SJSA1 (cell line): ENCODE measurements at regions not wholly inside any gene's neighbourhood (a gene's known extent, or its start where the extent isn't known, plus 50 kb on each side); places are given as distances from the start of the nearest gene placed in this dataset.

Experiments used
- DNase-seq, 2 experiments: peaks; one replicate each; pipeline ENCODE4 v3.0.0-alpha.2; 2015 to 2020; ENCODE audit warnings: low spot score in 2 of 2, low read depth in 1 of 2
- H3K27ac ChIP-seq: fragments of 250-450 bp; sonication (Bioruptor Pico); 2 replicates; pipeline ENCODE4 v1.5.1; 2020; ENCODE audit warnings: mild to moderate bottlenecking, moderate library complexity
- H3K27me3 ChIP-seq: fragments of 250-450 bp; sonication (Bioruptor Pico); replicated peaks from 2 replicates; pipeline ENCODE4 v1.5.1; 2020; ENCODE audit warnings: mild to moderate bottlenecking, moderate library complexity
- H3K36me3 ChIP-seq: fragments of 250-450 bp; sonication (Bioruptor Pico); 2 replicates; pipeline ENCODE4 v1.5.1; 2020; ENCODE audit warnings: mild to moderate bottlenecking
- H3K4me1 ChIP-seq: fragments of 250-450 bp; sonication (Bioruptor Pico); replicated peaks from 2 replicates; pipeline ENCODE4 v1.6.1; 2021; ENCODE audit warnings: mild to moderate bottlenecking
- H3K4me3 ChIP-seq: fragments of 250-450 bp; sonication (Bioruptor Pico); 2 replicates; pipeline ENCODE4 v1.5.1; 2020; ENCODE audit warnings: mild to moderate bottlenecking
- H3K9me3 ChIP-seq: fragments of 250-450 bp; sonication (Bioruptor Pico); replicated peaks from 2 replicates; pipeline ENCODE4 v1.5.1; 2020; ENCODE audit warnings: mild to moderate bottlenecking

DNA sequence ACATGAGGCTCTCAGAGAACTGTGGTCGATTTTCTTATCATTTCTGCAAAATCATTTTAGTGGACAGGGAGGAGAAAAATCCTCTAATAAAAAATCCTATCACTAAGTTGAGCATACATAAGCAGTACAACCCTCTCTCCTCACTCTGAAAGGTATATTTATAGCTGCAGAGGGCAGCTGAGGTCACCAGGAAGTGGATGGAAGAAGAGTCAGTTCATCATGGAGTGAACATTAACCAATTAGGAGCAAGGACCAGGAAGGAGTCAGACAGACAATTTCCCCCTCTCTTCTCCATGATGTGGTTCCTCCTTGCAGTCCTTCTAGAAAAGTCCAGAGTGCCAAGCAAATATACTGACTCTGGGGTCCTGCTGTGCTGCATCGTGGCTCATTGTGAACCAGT, 253.7 kb downstream of the TOX3 start:
- Histone ChIP-seq H3K4me3 (no peak overlapping the region), H3K36me3 (no peaks in the 10 kb centered on the region), H3K9me3 (no peaks in the 10 kb centered on the region), H3K27me3 (no peaks in the 10 kb centered on the region), H3K4me1 (no peaks in the 10 kb centered on the region), H3K27ac (no peak overlapping the region)
- no peak for DNase-seq

DNA sequence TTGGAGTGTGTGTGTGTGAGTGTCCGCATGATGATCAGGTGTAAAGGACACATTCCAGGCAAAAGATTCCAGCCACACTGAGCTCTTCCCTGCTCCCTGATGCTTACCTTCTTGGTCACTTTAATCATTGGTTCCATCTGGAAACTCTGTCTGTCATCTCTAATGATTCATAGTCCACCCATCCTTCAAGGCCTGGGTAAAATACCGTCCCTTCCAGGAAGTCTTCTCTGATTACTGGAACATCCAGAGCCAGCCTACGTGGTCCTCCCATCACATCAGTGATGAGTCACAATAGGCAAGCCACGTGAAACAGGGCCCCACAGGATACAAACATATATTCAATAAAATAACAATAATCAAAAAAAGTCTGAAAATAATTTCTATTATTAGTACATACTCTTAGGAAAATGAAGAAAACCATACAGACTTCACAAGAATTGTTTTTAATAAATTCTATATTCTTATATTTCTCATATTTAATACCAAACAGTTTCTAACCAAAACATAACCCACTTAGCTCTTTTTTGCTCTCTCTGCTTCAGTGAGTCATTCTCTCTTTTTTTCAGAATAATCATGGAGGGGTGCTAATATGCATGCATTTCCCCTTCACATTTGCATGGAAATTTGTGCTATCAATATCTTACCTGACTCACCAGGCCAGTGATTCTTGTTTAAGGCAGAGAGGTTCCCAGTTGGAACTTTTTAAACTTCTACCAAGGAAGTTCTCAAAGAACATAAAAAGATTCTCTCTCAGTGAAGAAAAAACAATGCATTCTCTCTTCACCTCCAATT, 263.2 kb downstream of the TOX3 start:
- no peaks in the 10 kb centered on the region for H3K27me3 ChIP-seq
- H3K36me3 ChIP-seq, result no peaks in the 10 kb centered on the region
- no peaks in the 10 kb centered on the region for H3K4me1 ChIP-seq
- H3K9me3 ChIP-seq, result no peaks in the 10 kb centered on the region; the same call in 1 of the 2 replicates
- no peak for DNase-seq
- H3K4me3 ChIP-seq, result no peak overlapping the region
- no peak overlapping the region for H3K27ac ChIP-seq

DNA sequence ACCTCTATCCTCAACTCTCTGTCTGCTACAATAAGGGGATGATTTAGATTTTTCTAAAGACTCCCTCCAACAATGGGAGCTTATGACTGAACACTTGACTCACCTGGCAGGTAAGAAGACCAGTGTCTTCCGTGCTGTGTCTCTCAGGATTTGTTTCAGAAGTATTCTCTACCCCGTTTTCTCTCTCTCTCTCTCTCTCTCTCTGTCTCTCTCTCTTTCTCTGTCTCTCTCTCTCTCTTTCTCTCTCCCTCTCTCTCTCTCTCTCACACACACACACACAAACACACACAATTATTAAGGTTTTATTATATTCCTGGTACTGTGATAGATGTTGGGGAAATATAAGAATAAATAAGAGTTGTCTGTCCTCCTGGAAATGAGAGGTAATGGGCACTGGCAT, 263.9 kb downstream of the TOX3 start:
- no peaks in the 10 kb centered on the region for H3K36me3 ChIP-seq

DNA sequence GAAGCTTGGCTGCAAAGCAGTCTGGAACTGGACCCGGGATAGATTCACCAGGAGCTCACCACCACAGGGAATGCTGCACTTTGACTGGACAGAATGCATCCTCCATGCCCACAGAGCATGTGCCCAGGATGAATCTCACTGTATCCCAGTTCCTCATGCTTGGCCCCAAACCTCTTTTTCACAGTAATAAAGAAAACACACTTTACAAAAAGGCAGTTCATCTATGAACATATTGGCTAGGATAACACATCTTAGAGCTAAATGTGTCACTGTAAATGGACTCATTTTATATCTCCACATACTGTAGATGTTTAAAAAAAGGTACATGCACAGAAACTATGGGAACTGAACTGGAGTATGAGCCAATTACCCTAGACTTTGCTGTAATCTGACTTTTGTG, 266.9 kb downstream of the TOX3 start:
- H3K27me3 ChIP-seq, result no peaks in the 10 kb centered on the region
- no peak for DNase-seq
- no peaks in the 10 kb centered on the region for H3K4me1 ChIP-seq
- no peaks in the 10 kb centered on the region for H3K36me3 ChIP-seq
- H3K27ac ChIP-seq, result no peak overlapping the region
- no peak overlapping the region for H3K4me3 ChIP-seq
- no peaks in the 10 kb centered on the region for H3K9me3 ChIP-seq

More for the DNA sequence above, 263.9 kb downstream of the TOX3 start:
- H3K4me3 ChIP-seq, result no peak overlapping the region
- no peaks in the 10 kb centered on the region for H3K27me3 ChIP-seq
- H3K9me3 ChIP-seq, result no peaks in the 10 kb centered on the region; the same call in 1 of the 2 replicates
- H3K4me1 ChIP-seq, result no peaks in the 10 kb centered on the region
- DNase-seq, result no peak
- no peak overlapping the region for H3K27ac ChIP-seq

DNA sequence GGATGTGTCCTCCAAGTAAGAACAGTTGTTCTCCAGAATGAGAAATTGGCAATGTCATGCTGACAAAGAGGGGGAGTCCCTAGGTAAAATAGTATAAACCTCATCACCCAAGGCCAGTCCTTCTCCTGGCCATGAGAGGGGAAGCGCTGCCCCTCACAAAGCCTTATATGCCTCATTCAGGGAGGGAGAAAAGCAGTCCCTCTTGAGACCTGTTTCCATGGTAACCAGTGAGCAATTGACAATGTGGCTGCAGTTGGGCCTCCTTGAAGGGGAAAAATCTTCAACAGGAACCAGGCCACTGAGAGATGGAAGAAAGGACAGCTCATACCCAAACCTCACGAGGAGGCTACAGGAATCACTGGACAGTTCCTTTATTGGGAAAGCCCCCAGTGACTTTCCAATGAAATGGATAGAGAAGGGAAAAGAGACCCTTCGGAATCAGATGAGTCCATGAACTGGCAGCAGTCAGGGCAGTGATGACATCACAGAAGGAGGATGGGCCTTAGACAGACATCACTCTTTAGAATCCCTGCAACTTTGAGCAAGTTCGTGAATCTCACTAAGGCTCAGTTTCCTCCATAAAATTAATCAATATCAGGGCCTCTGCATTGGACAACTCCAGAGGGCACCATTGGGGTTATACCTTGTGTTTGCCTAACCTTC, 275.7 kb downstream of the TOX3 start:
- H3K4me3 ChIP-seq, result no peak overlapping the region
- no peak for DNase-seq
- no peak overlapping the region for H3K27ac ChIP-seq
- H3K27me3 ChIP-seq, result no peaks in the 10 kb centered on the region
- H3K4me1 ChIP-seq, result no peaks in the 10 kb centered on the region
- no peaks in the 10 kb centered on the region for H3K9me3 ChIP-seq
- H3K36me3 ChIP-seq, result no peaks in the 10 kb centered on the region

DNA sequence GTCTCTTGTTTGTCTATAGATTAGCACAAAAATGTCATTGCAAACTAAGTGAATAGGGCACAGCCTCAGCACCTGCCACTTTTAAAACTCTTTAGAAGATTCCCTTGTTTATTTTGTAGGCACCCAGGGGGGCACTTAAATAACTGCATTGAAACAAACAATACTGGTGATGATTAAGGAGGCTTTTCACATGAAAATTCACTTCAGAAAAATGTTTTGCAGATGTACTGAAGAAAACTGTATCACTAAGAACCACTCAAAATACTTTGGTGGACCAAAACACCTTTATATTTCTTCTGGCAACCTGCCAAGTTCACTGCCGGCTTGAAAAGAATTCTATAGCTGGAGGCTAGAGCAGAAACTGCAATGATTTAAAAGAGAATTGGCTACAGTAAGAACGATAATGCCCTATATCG, 281.5 kb downstream of the TOX3 start:
- Histone ChIP-seq H3K36me3 (no peaks in the 10 kb centered on the region), H3K27ac (no peak overlapping the region), H3K27me3 (no peaks in the 10 kb centered on the region), H3K9me3 (no peaks in the 10 kb centered on the region), H3K4me1 (no peaks in the 10 kb centered on the region), H3K4me3 (no peak overlapping the region)
- DNase-seq, result no peak

DNA sequence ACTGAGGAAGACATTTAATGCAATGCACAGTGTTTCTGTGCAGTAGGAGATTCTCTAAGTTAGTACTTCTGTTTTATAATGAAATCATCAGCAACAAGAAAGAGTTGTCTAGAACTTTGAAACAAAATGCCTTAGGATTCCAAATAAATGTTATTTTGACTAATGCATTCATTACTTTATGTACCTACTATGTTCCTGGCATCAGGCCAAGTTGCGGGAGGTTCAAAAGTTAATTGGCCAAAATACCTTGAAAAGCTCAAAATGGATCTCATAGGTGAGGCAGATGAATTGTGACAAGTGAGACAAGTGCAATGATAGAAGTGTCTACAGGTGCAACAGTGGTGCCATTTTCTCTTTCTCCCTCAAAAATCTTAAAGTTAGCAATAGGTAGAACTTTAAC, 289.4 kb downstream of the TOX3 start:
- H3K4me1 ChIP-seq, result no peaks in the 10 kb centered on the region
- no peaks in the 10 kb centered on the region for H3K27me3 ChIP-seq
- H3K36me3 ChIP-seq, result no peaks in the 10 kb centered on the region
- DNase-seq, result no peak
- no peak overlapping the region for H3K27ac ChIP-seq
- H3K4me3 ChIP-seq, result no peak overlapping the region
- no peaks in the 10 kb centered on the region for H3K9me3 ChIP-seq

DNA sequence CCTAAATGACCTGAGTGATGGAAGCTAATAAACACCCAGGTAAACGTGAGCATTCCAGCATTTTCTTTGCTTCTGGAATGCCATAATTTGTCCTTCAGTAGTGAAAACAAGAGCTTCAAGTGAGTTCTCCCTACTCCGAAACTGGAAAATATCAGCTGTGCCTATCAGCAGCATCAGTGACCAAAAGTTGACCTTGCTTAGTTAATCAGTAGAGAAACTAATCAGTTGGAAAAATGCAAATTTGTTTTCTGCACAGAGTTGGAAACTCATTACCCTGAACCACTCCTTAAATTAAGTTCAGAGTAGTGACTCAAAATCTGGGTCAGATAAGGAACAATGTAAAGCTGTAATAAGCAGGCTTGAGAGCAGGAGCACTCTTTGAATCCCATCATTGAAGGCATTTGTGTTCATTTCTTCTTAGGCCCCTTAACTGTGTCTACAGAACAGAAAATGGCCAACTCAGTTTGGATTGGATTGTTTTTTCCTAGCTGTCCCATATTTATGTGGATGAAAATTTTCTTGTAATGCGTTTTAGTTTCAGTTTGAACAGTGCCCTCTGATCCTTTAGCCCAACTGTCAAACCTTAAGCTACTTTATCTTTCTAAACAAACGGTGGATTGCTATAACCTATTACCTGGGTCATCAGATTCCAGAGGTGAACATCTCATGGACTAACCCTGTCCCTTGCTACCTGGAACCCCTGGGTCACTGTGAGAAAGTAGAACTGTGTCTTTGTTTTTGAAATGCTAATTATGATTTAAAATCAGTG, 290.4 kb downstream of the TOX3 start:
- Histone ChIP-seq H3K4me1 (no peaks in the 10 kb centered on the region), H3K4me3 (no peak overlapping the region), H3K27me3 (no peaks in the 10 kb centered on the region), H3K36me3 (no peaks in the 10 kb centered on the region), H3K27ac (no peak overlapping the region), H3K9me3 (no peaks in the 10 kb centered on the region)
- DNase-seq, result no peak

DNA sequence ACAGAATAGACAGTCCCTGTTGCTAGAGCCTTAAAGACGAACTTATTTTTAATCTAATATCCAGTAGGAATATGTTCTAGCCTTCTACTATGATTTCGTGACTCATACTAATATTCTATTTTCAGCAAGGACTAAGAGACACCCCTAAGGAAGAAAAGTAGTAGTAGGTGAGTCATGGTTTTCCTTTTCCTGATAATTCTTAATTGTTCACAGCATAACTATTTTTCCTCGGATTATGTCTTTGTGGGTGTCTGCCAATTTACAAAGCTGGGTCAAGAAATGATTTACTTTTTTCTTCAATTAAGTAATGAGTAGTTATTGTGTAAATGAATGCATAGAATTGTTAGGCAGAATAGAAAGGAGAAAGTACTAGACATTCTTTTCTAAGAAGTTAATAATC, 292.2 kb downstream of the TOX3 start:
- Histone ChIP-seq H3K36me3 (no peaks in the 10 kb centered on the region), H3K4me1 (no peaks in the 10 kb centered on the region), H3K4me3 (no peak overlapping the region), H3K9me3 (no peaks in the 10 kb centered on the region), H3K27me3 (no peaks in the 10 kb centered on the region), H3K27ac (no peak overlapping the region)
- no peak for DNase-seq

DNA sequence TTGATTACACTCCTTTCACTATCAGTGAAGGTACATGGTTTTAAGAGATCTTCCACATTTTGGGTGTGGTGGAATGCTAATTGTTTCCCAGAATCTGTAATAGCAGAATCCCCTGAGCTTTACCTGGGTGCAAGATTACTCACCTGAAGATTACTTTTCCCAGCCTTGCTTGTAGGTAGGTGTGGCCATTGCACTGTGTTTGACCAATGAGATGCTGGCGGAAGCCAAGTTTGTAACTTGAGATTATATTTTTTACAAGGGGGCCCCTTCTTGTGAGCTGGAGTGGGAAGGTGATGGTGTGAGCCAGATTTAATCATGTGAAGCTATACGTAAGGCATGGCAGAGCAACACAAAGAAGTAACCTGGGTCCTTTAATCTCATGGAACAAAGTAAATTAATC, 294.3 kb downstream of the TOX3 start:
- no peak for DNase-seq
- no peaks in the 10 kb centered on the region for H3K9me3 ChIP-seq
- H3K4me1 ChIP-seq, result no peaks in the 10 kb centered on the region
- H3K27ac ChIP-seq, result no peak overlapping the region
- no peaks in the 10 kb centered on the region for H3K36me3 ChIP-seq
- no peak overlapping the region for H3K4me3 ChIP-seq
- H3K27me3 ChIP-seq, result no peaks in the 10 kb centered on the region

DNA sequence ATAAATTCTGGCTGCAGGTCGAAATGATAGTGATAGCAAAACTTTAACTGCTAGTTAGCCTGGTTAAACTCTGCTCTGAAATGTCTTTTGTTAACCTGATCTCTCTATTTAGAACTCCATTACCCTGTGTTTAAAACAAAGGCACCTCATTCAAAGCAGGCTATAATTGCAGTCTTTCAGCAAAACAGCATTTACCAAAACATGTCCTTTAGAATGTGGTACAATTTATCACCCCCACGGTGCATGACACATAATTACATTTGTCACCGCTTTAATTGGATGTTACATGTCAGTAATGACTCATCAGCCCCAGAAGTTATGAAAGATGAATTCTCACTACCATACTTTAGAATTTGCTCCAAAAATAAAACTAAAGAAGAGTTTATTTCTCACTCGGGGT, 295.4 kb downstream of the TOX3 start:
- H3K27ac ChIP-seq, result no peak overlapping the region
- H3K36me3 ChIP-seq, result no peaks in the 10 kb centered on the region
- DNase-seq, result no peak
- no peaks in the 10 kb centered on the region for H3K27me3 ChIP-seq
- no peaks in the 10 kb centered on the region for H3K4me1 ChIP-seq
- no peaks in the 10 kb centered on the region for H3K9me3 ChIP-seq
- no peak overlapping the region for H3K4me3 ChIP-seq

DNA sequence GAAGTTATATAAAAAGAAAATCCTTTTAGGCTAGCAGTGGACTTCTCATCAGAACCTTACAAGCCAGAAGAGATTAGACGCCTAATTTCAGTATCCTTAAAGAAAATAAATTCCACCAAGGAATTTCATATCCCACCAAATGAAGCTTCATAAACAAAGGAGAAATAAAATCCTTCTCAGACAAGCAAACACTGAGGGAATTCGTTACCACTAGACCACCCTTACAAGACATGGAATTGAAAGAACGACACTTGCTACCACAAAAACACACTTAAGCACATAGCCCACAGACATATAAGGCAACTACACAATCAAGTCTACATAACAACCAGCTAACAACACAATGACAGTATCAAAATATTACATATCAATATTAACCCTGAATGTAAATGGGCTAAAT, 299.2 kb downstream of the TOX3 start:
- no peak for DNase-seq
- Histone ChIP-seq H3K4me3 (no peak overlapping the region), H3K27me3 (no peaks in the 10 kb centered on the region), H3K9me3 (no peaks in the 10 kb centered on the region), H3K36me3 (no peaks in the 10 kb centered on the region), H3K27ac (no peak overlapping the region), H3K4me1 (no peaks in the 10 kb centered on the region)

DNA sequence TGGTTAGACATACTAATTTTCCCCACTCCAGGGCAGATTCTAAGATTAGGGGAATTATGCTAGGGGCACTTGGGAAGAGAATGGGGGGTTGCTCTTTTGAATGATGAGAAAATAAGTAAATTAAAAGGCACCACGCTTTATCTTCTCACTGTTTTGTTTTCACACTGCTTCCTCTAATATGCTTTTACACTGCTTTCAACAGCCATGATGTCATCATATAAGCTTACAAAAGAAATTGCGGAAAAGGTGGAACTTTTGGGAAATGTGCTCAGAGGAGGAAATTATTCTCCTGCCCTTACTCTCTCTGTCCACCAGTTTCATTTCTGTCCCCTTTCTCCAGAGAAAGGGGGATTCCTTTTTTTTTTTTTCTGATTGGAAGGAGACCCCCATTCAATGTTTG, 308.2 kb downstream of the TOX3 start:
- H3K9me3 ChIP-seq, result no peaks in the 10 kb centered on the region
- H3K4me3 ChIP-seq, result no peak overlapping the region
- no peaks in the 10 kb centered on the region for H3K4me1 ChIP-seq
- H3K27ac ChIP-seq, result no peak overlapping the region
- no peaks in the 10 kb centered on the region for H3K36me3 ChIP-seq
- DNase-seq, result no peak
- H3K27me3 ChIP-seq, result no peaks in the 10 kb centered on the region

DNA sequence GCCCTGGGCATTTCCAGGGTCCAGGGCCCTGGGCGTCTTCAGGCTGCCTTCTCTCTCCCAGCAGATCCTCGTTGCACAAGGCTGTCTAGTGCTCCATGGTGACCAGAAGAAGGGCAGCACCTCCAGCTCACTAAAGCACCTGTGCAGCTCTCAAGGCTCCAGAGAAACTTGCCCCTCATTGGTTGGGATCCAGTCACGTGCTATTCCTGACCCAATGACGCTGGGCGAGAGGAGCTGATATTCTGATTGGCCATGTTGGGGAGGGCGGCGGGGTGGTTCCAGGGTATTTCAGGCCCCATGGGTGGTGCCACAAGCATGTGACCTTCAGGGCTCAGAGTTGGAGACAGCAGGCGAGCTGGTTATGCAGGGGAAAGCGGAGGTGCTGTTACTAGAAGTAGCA, 309.1 kb downstream of the TOX3 start:
- Histone ChIP-seq H3K9me3 (no peaks in the 10 kb centered on the region), H3K27me3 (no peaks in the 10 kb centered on the region), H3K36me3 (no peaks in the 10 kb centered on the region), H3K4me3 (no peak overlapping the region), H3K4me1 (no peaks in the 10 kb centered on the region), H3K27ac (no peak overlapping the region)
- no peak for DNase-seq
